Large intestine (tissue), 3 donors: ENCODE measurements at regions not wholly inside any gene's neighbourhood (a gene's known extent, or its start where the extent isn't known, plus 50 kb on each side); places are given as distances from the start of the nearest gene placed in this dataset.

Experiments used
- DNase-seq, 2 donors: peaks; one replicate each; pipeline versions ENCODE4 v3.0.0 to v3.0.0-alpha.2; 2013
- H3K27ac ChIP-seq: one replicate; pipeline ENCODE4 v1.5.1; 2013; ENCODE audit warnings: low read length
- H3K27me3 ChIP-seq: 2 replicates; pipeline ENCODE4 v1.6.1; 2013; ENCODE audit warnings: low read length; ENCODE audit not compliant: control insufficient read depth, insufficient read depth
- H3K36me3 ChIP-seq: 2 replicates; pipeline ENCODE4 v1.6.1; 2013; ENCODE audit warnings: low read length; ENCODE audit not compliant: control insufficient read depth, insufficient read depth
- H3K4me1 ChIP-seq: one replicate; pipeline ENCODE4 v1.6.1; 2013; ENCODE audit warnings: low read length; ENCODE audit not compliant: control insufficient read depth, insufficient read depth
- H3K4me3 ChIP-seq: one replicate; pipeline ENCODE4 v1.5.1; 2013; ENCODE audit warnings: low read length
- H3K9me3 ChIP-seq: one replicate; pipeline ENCODE4 v1.6.1; 2013; ENCODE audit warnings: mild to moderate bottlenecking, low read depth, low read length, moderate library complexity; ENCODE audit not compliant: control insufficient read depth
- WGBS: methylation state at CpG from one replicate; pipeline ENCODE4 v1.1.5; 2013; ENCODE audit warnings: low lambda C conversion rate; ENCODE audit not compliant: insufficient coverage; 5-methylcytosine and 5-hydroxymethylcytosine counted together

GRCh38 chr7:116340943-116341907 is 130.9 kb downstream of the TES start:
- 98% methylated on average over 3 of the region's 9 CpGs for WGBS
- H3K27ac ChIP-seq, result no peak overlapping the region
- H3K36me3 ChIP-seq, result no peaks in the 10 kb centered on the region
- H3K27me3 ChIP-seq, result no peaks in the 10 kb centered on the region
- no peak overlapping the region for H3K4me3 ChIP-seq
- DNase-seq, result no peak
- peaks cover 22% of the 10 kb centered on the region for H3K4me1 ChIP-seq
- H3K9me3 ChIP-seq, result no peaks in the 10 kb centered on the region

DNA sequence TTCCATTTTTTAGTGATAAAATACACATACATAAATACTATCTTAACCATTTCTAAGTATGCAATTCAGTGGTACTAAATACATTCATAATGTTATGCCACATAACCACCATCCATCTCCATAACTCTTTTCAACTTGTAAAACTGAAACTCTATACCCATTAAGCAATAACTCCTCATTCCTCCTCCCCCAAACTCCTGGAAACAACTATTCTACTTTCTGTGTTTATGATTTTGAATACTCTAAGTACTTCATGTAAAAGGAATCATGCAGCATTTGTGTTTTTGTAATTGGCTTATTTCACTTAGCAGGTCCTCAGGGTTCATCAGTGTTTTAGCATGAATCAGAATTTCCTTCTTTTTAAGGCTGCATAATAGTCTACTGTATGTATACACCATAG is 131.8 kb downstream of the TES start:
- Histone ChIP-seq H3K36me3 (no peaks in the 10 kb centered on the region), H3K4me1 (peaks cover 19% of the 10 kb centered on the region), H3K27me3 (no peaks in the 10 kb centered on the region), H3K27ac (no peak overlapping the region), H3K4me3 (no peak overlapping the region), H3K9me3 (no peaks in the 10 kb centered on the region)
- no peak for DNase-seq

- H3K36me3 ChIP-seq, result no peaks in the 10 kb centered on the region
- no peak for DNase-seq
Measured at GRCh38 chr7:116347151-116347832, 137.0 kb downstream of the TES start.

DNA sequence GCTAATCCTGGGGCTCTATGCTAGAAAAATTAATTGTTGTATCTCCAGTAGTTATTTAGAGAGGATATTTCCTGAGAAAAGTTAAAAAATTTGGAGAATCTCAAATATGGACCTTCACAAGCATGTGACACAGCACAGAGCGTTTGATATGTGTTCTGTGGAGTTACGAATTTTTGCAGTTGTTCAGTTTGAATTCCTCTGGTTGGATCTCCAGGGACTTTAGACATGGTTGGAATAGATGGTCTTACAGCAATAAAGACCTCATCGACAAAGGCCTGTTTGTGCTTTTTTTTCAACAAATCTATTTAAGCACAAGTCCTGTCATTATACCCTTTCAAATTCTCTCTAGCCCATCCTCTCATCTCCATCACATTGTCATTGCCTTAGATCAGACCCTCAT is 138.0 kb downstream of the TES start:
- no CpG with 5 or more reads among the region's 3 CpGs for WGBS

More at GRCh38 chr7:116347151-116347832, 137.0 kb downstream of the TES start:
- Histone ChIP-seq H3K9me3 (no peaks in the 10 kb centered on the region), H3K4me1 (no peaks in the 10 kb centered on the region), H3K4me3 (no peak overlapping the region), H3K27me3 (no peaks in the 10 kb centered on the region), H3K27ac (no peak overlapping the region)
- 100% methylated on average over 1 of the region's 3 CpGs for WGBS

GRCh38 chr7:116351966-116352365 is 141.6 kb downstream of the TES start:
- Histone ChIP-seq H3K36me3 (no peaks in the 10 kb centered on the region), H3K27me3 (no peaks in the 10 kb centered on the region), H3K4me1 (peaks cover 26% of the 10 kb centered on the region), H3K4me3 (no peak overlapping the region), H3K27ac (no peak overlapping the region), H3K9me3 (no peaks in the 10 kb centered on the region)
- no CpG with 5 or more reads among the region's 6 CpGs for WGBS
- no peak for DNase-seq

More for the DNA sequence above, 138.0 kb downstream of the TES start:
- Histone ChIP-seq H3K9me3 (no peaks in the 10 kb centered on the region), H3K36me3 (no peaks in the 10 kb centered on the region), H3K4me1 (no peaks in the 10 kb centered on the region), H3K4me3 (no peak overlapping the region), H3K27ac (no peak overlapping the region), H3K27me3 (no peaks in the 10 kb centered on the region)
- DNase-seq, result no peak

- no peaks in the 10 kb centered on the region for H3K27me3 ChIP-seq
- no peaks in the 10 kb centered on the region for H3K9me3 ChIP-seq
- peaks cover 32% of the 10 kb centered on the region for H3K4me1 ChIP-seq
- H3K27ac ChIP-seq, result peak overlapping the region; percentile 77
- WGBS, result no CpG with 5 or more reads among the region's 2 CpGs
- no peak overlapping the region for H3K4me3 ChIP-seq
- peak in 1 of 2 donors; percentile 42 for DNase-seq
- no peaks in the 10 kb centered on the region for H3K36me3 ChIP-seq
Measured at GRCh38 chr7:116353647-116354046, 143.3 kb downstream of the TES start.

DNA sequence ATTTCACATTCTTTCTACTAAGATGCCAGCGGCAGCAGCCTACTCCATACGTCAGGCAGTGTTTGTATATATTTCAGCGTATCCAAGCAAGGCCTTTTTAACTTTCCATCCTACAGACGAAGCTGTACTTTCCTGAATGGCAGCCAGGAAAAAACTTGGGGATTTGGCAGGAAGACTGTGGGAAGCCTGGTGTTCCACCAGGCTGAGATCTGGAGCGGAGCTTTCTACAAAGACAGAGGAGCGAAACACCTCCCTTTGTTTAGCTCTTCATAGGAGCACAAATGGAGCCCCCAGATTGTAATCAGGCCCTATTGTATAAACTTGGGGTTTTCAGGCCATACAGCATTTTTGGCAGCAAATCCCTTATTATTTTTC is 143.8 kb downstream of the TES start:
- Histone ChIP-seq H3K27me3 (no peaks in the 10 kb centered on the region), H3K36me3 (no peaks in the 10 kb centered on the region), H3K27ac (peak overlapping the region; percentile 77), H3K4me3 (no peak overlapping the region), H3K9me3 (no peaks in the 10 kb centered on the region), H3K4me1 (peaks cover 32% of the 10 kb centered on the region)
- no CpG with 5 or more reads among the region's 6 CpGs for WGBS
- peak; percentile 64 to 71 for DNase-seq

- no peaks in the 10 kb centered on the region for H3K27me3 ChIP-seq
- no peaks in the 10 kb centered on the region for H3K9me3 ChIP-seq
- peaks cover 32% of the 10 kb centered on the region for H3K4me1 ChIP-seq
- WGBS, result no CpG with 5 or more reads among the region's 10 CpGs
- H3K36me3 ChIP-seq, result no peaks in the 10 kb centered on the region
- peak overlapping the region; percentile 77 for H3K27ac ChIP-seq
- no peak overlapping the region for H3K4me3 ChIP-seq
- DNase-seq, result peak; percentile 75 to 77
Measured at GRCh38 chr7:116354546-116355423, 144.4 kb downstream of the TES start.

DNA sequence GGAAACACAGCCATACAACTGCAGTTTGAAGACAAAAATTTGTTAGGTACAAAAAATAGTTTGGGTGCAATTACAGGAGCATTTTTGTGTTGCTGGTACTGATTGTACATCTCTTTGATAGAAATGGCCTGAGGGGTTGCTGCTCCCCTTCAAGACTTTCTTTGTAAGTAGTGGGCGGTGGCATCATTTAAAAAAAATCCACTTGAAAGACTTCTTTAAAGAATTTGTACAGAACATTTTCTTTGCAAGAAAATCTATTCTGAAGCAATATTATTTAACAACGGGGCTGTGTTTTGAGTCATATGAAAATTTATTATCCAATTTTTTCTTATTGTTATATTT is 144.1 kb upstream of the CAV2 start:
- H3K4me1 ChIP-seq, result peaks cover 32% of the 10 kb centered on the region
- peak overlapping the region; percentile 77 for H3K27ac ChIP-seq

GRCh38 chr7:116356333-116356965 is 143.1 kb upstream of the CAV2 start:
- Histone ChIP-seq H3K36me3 (no peaks in the 10 kb centered on the region), H3K4me1 (peaks cover 32% of the 10 kb centered on the region), H3K27ac (peak overlapping the region; percentile 43), H3K27me3 (no peaks in the 10 kb centered on the region), H3K4me3 (no peak overlapping the region), H3K9me3 (no peaks in the 10 kb centered on the region)
- DNase-seq, result no peak
- no CpG with 5 or more reads among the region's 1 CpG for WGBS

More for the DNA sequence above, 144.1 kb upstream of the CAV2 start:
- no peaks in the 10 kb centered on the region for H3K36me3 ChIP-seq
- H3K27me3 ChIP-seq, result no peaks in the 10 kb centered on the region
- H3K9me3 ChIP-seq, result no peaks in the 10 kb centered on the region
- 71% methylated on average over 1 of the region's 2 CpGs for WGBS
- no peak for DNase-seq
- H3K4me3 ChIP-seq, result no peak overlapping the region
